ENCODE measurements at regions not wholly inside any gene's neighbourhood (a gene's known extent, or its start where the extent isn't known, plus 50 kb on each side); places are given as distances from the start of the nearest gene placed in this dataset.

DNA sequence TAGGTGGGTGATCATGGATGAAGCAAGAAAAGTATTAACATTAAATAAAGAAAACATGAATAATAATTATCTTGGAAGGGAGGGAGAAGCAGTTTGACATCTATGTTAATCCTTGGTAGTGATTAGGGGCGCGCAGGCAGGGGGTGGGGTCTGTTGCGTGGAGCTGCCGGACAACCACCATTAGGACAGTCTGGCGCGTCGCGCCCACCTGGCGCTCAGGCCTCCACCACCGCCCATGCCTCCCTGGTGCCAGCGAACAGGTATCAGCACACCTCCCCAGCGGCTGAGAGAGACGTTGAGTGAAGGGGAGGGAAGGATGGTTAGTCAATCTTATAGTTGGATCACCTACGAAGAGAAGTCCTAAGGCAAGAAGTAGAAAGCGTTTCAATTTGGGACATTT lies 94.2 kb upstream of the CDK1 start:
- Histone ChIP-seq H3K9me3 (ENCODE audit: insufficient read depth, low read depth) (no peaks in the 10 kb centered on the region), H4K20me1 (ENCODE audit: insufficient read depth) (no peaks in the 10 kb centered on the region), H3K36me3 (ENCODE audit: low read depth) (no peaks in the 10 kb centered on the region), H2AFZ (no peak overlapping the region), H3K4me2 (no peak overlapping the region), H3K9me2 (ENCODE audit: insufficient read depth) (no peaks in the 10 kb centered on the region), H3K27me3 (ENCODE audit: insufficient read depth, low read depth) (no peaks in the 10 kb centered on the region), H3K4me3 (no peak overlapping the region), H3K27ac (no peak overlapping the region), H3K4me1 (replicated peaks; ENCODE audit: insufficient read depth) (no peaks in the 10 kb centered on the region), H3F3A (ENCODE audit: insufficient read depth, low read depth) (no peaks in the 10 kb centered on the region), H3K79me2 (ENCODE audit: low read depth) (no peaks in the 10 kb centered on the region)
- no peak for TF ChIP-seq EZH2 (IDR thresholded peaks at IDR 0.05; ENCODE audit: low read depth)
- TF ChIP-seq, protein P1, sequence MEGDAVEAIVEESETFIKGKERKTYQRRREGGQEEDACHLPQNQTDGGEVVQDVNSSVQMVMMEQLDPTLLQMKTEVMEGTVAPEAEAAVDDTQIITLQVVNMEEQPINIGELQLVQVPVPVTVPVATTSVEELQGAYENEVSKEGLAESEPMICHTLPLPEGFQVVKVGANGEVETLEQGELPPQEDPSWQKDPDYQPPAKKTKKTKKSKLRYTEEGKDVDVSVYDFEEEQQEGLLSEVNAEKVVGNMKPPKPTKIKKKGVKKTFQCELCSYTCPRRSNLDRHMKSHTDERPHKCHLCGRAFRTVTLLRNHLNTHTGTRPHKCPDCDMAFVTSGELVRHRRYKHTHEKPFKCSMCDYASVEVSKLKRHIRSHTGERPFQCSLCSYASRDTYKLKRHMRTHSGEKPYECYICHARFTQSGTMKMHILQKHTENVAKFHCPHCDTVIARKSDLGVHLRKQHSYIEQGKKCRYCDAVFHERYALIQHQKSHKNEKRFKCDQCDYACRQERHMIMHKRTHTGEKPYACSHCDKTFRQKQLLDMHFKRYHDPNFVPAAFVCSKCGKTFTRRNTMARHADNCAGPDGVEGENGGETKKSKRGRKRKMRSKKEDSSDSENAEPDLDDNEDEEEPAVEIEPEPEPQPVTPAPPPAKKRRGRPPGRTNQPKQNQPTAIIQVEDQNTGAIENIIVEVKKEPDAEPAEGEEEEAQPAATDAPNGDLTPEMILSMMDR (conservative IDR thresholded peaks at IDR 0.05): no peak
- DNase-seq: no peak
- intact Hi-C loops (cut with micrococcal nuclease; ENCODE audit: unreplicated experiment): no loop called here
- ChIA-PET CTCF (no interaction called here), POLR2A (ENCODE audit: unreplicated experiment) (no interaction called here)
- no TSS peak for BruUV-seq (replicated peaks)

GRCh38 chr10:60681103-60681502 lies 97.2 kb upstream of the CDK1 start:
- ChIA-PET POLR2A (ENCODE audit: unreplicated experiment) (no interaction called here), CTCF (no interaction called here)
- Histone ChIP-seq H3K79me2 (ENCODE audit: low read depth) (no peaks in the 10 kb centered on the region), H3K4me2 (no peak overlapping the region), H4K20me1 (ENCODE audit: insufficient read depth) (no peaks in the 10 kb centered on the region), H3K4me3 (no peak overlapping the region), H3F3A (ENCODE audit: insufficient read depth, low read depth) (no peaks in the 10 kb centered on the region), H3K9me2 (ENCODE audit: insufficient read depth) (no peaks in the 10 kb centered on the region), H2AFZ (no peak overlapping the region), H3K9me3 (ENCODE audit: insufficient read depth, low read depth) (no peaks in the 10 kb centered on the region), H3K36me3 (ENCODE audit: low read depth) (no peaks in the 10 kb centered on the region), H3K4me1 (replicated peaks; ENCODE audit: insufficient read depth) (no peaks in the 10 kb centered on the region), H3K27me3 (ENCODE audit: insufficient read depth, low read depth) (no peaks in the 10 kb centered on the region), H3K27ac (no peak overlapping the region)
- no peak for DNase-seq
- no TSS peak for BruUV-seq (replicated peaks)
- intact Hi-C loops (cut with micrococcal nuclease; ENCODE audit: unreplicated experiment): no loop called here
- TF ChIP-seq, protein P1 (conservative IDR thresholded peaks at IDR 0.05): no peak
- TF ChIP-seq EZH2 (IDR thresholded peaks at IDR 0.05; ENCODE audit: low read depth): no peak

DNA sequence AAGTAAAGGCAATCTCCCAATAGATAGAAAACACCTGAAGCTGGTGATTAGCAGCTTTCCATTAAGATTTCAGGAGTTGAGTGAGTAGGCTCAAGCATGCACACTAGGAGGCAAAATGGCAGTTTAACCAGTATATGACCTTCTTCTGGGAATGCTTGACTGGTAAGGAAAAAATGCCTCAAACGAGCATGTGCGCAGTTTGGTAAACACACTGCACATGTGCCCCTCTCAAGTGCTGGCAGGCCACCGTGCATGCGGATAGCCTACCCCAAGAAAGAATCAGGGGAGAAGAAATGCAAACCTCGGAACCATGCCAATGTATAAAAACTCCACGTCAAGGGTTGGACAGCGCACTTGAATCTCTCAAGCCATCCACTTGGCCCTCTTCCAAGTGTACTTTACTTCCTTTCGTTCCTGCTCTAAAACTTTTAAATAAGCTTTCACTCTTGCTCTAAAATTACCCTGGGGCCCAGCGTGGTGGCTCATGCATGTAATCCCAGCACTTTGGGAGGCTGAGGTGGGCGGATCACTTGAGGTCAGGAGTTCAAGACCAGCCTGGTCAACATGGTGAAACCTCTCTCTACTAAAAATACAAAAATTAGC lies 98.8 kb upstream of the CDK1 start:
- Histone ChIP-seq H3K36me3 (ENCODE audit: low read depth) (no peaks in the 10 kb centered on the region), H3K4me2 (no peak overlapping the region), H3K27ac (no peak overlapping the region), H3F3A (ENCODE audit: insufficient read depth, low read depth) (no peaks in the 10 kb centered on the region), H3K4me3 (no peak overlapping the region), H3K27me3 (ENCODE audit: insufficient read depth, low read depth) (no peaks in the 10 kb centered on the region), H3K9me2 (ENCODE audit: insufficient read depth) (no peaks in the 10 kb centered on the region), H3K4me1 (replicated peaks; ENCODE audit: insufficient read depth) (no peaks in the 10 kb centered on the region), H3K79me2 (ENCODE audit: low read depth) (no peaks in the 10 kb centered on the region), H4K20me1 (ENCODE audit: insufficient read depth) (no peaks in the 10 kb centered on the region), H2AFZ (no peak overlapping the region), H3K9me3 (ENCODE audit: insufficient read depth, low read depth) (no peaks in the 10 kb centered on the region)
- no TSS peak for BruUV-seq (replicated peaks)
- intact Hi-C loops (cut with micrococcal nuclease; ENCODE audit: unreplicated experiment): no loop called here
- TF ChIP-seq, protein P1 (conservative IDR thresholded peaks at IDR 0.05): no peak
- no peak for TF ChIP-seq EZH2 (IDR thresholded peaks at IDR 0.05; ENCODE audit: low read depth)
- POLR2A ChIA-PET (ENCODE audit: unreplicated experiment): no interaction called here
- DNase-seq: no peak
- CTCF ChIA-PET: no interaction called here

All from PC-9 (cell line).